Neural progenitor cell (in vitro differentiated cells): ENCODE measurements at regions not wholly inside any gene's neighbourhood (a gene's known extent, or its start where the extent isn't known, plus 50 kb on each side); places are given as distances from the start of the nearest gene placed in this dataset.

Source experiments
- DNase-seq: peaks from one replicate; pipeline ENCODE4 v3.0.0-alpha.2; 2016; ENCODE audit warnings: low spot score
- H2AFZ ChIP-seq: fragments of 200-600 bp; sonication (generic); replicated peaks from 2 replicates; pipeline ENCODE4 v1.6.1; 2016; ENCODE audit warnings: antibody characterized with exemption
- H3F3A ChIP-seq: fragments of 200-600 bp; sonication (generic); 2 replicates; pipeline ENCODE4 v1.6.1; 2016; ENCODE audit warnings: antibody characterized with exemption, low read depth
- H3K27ac ChIP-seq: fragments of 200-600 bp; sonication (generic); 2 replicates; pipeline ENCODE4 v1.5.1; 2016; ENCODE audit warnings: mild to moderate bottlenecking
- H3K27me3 ChIP-seq: fragments of 200-600 bp; sonication (generic); 2 replicates; pipeline ENCODE4 v1.6.1; 2016; ENCODE audit warnings: mild to moderate bottlenecking, moderate library complexity
- H3K36me3 ChIP-seq: fragments of 200-600 bp; sonication (generic); 2 replicates; pipeline ENCODE4 v1.5.1; 2016
- H3K4me1 ChIP-seq: fragments of 200-600 bp; sonication (generic); 2 replicates; pipeline ENCODE4 v1.6.1; 2016; ENCODE audit warnings: mixed run types
- H3K4me2 ChIP-seq: fragments of 200-600 bp; sonication (generic); 2 replicates; pipeline ENCODE4 v1.6.1; 2016
- H3K4me3 ChIP-seq: fragments of 200-600 bp; sonication (generic); 2 replicates; pipeline ENCODE4 v1.5.1; 2016
- H3K79me2 ChIP-seq: fragments of 200-600 bp; sonication (generic); 2 replicates; pipeline ENCODE4 v1.6.1; 2016; ENCODE audit warnings: low read depth
- H3K9ac ChIP-seq: fragments of 200-600 bp; sonication (generic); 2 replicates; pipeline ENCODE4 v1.6.1; 2016
- H3K9me3 ChIP-seq: fragments of 200-600 bp; sonication (generic); 2 replicates; pipeline ENCODE4 v1.5.1; 2016; ENCODE audit warnings: low read depth
- H4K20me1 ChIP-seq: fragments of 200-600 bp; sonication (generic); 2 replicates; pipeline ENCODE4 v1.6.1; 2016; ENCODE audit warnings: low read depth
- H3K27ac Mint-ChIP-seq: 3 replicates; pipeline ENCODE4 v1.8.0; 2021; ENCODE audit warnings: mixed read lengths
- H3K27me3 Mint-ChIP-seq: 2 replicates; pipeline ENCODE4 v1.8.0; 2022; ENCODE audit warnings: low read depth, mild to moderate bottlenecking, inconsistent platforms, moderate library complexity, mixed read lengths; ENCODE audit not compliant: insufficient read depth
- H3K36me3 Mint-ChIP-seq: 3 replicates; pipeline ENCODE4 v1.8.0; 2021; ENCODE audit warnings: mixed read lengths
- H3K4me1 Mint-ChIP-seq: 3 replicates; pipeline ENCODE4 v1.8.0; 2021; ENCODE audit warnings: mixed read lengths
- H3K4me3 Mint-ChIP-seq: 3 replicates; pipeline ENCODE4 v1.8.0; 2021; ENCODE audit warnings: mild to moderate bottlenecking, moderate library complexity, mixed read lengths
- H3K9me3 Mint-ChIP-seq: 3 replicates; pipeline ENCODE4 v1.8.0; 2020; ENCODE audit warnings: mixed read lengths
- CTCF ChIP-seq: fragments of 200-600 bp; sonication (generic); IDR thresholded peaks from 2 replicates; pipeline ENCODE4 v1.5.1; 2017; ENCODE audit warnings: antibody characterized with exemption, mild to moderate bottlenecking
- EZH2 ChIP-seq: fragments of 200-600 bp; sonication (generic); IDR thresholded peaks from 2 replicates; pipeline ENCODE4 v1.6.1; 2017; ENCODE audit warnings: antibody characterized with exemption, mild to moderate bottlenecking, moderate library complexity
- EZH2phosphoT487 ChIP-seq: fragments of 200-600 bp; sonication (generic); IDR thresholded peaks from 2 replicates; pipeline ENCODE4 v1.6.1; 2017; ENCODE audit warnings: antibody characterized with exemption

GRCh38 chr13:70388935-70389334 lies 280.7 kb upstream of the KLHL1 start:
- no peaks in the 10 kb centered on the region for H3K27me3 ChIP-seq
- H3K9me3 Mint-ChIP-seq, result no peaks in the 10 kb centered on the region
- H3K4me3 ChIP-seq, result no peak overlapping the region
- H2AFZ ChIP-seq, result no peak overlapping the region
- no peaks in the 10 kb centered on the region for H3K79me2 ChIP-seq
- H3K9ac ChIP-seq, result no peak overlapping the region
- H3K4me3 Mint-ChIP-seq, result no peak overlapping the region
- no peaks in the 10 kb centered on the region for H3K27me3 Mint-ChIP-seq
- H3K4me1 ChIP-seq, result peaks cover 17% of the 10 kb centered on the region
- no peak overlapping the region for H3K27ac ChIP-seq
- H3K9me3 ChIP-seq, result no peaks in the 10 kb centered on the region
- H3F3A ChIP-seq, result no peaks in the 10 kb centered on the region
- H3K36me3 Mint-ChIP-seq, result no peaks in the 10 kb centered on the region
- no peak for DNase-seq
- TF ChIP-seq EZH2phosphoT487, result no peak
- no peak for TF ChIP-seq EZH2
- no peak for TF ChIP-seq CTCF
- H3K27ac Mint-ChIP-seq, result no peak overlapping the region
- no peaks in the 10 kb centered on the region for H4K20me1 ChIP-seq
- H3K4me2 ChIP-seq, result no peak overlapping the region
- peaks cover 10% of the 10 kb centered on the region for H3K4me1 Mint-ChIP-seq
- no peaks in the 10 kb centered on the region for H3K36me3 ChIP-seq

GRCh38 chr13:70386919-70387318 lies 278.7 kb upstream of the KLHL1 start:
- H3K4me1 Mint-ChIP-seq, result no peaks in the 10 kb centered on the region
- no peak overlapping the region for H3K4me3 ChIP-seq
- H3K27me3 Mint-ChIP-seq, result no peaks in the 10 kb centered on the region
- no peaks in the 10 kb centered on the region for H3K36me3 Mint-ChIP-seq
- DNase-seq, result no peak
- H3K27ac ChIP-seq, result no peak overlapping the region
- H3K27me3 ChIP-seq, result no peaks in the 10 kb centered on the region
- no peaks in the 10 kb centered on the region for H3K9me3 ChIP-seq
- no peaks in the 10 kb centered on the region for H3K9me3 Mint-ChIP-seq
- TF ChIP-seq EZH2phosphoT487 (no peak), EZH2 (no peak), CTCF (no peak)
- H3K4me2 ChIP-seq, result no peak overlapping the region
- H3K36me3 ChIP-seq, result no peaks in the 10 kb centered on the region
- H2AFZ ChIP-seq, result no peak overlapping the region
- H3K27ac Mint-ChIP-seq, result no peak overlapping the region
- H3K4me3 Mint-ChIP-seq, result no peak overlapping the region
- no peaks in the 10 kb centered on the region for H3F3A ChIP-seq
- H4K20me1 ChIP-seq, result no peaks in the 10 kb centered on the region
- H3K4me1 ChIP-seq, result no peaks in the 10 kb centered on the region
- no peak overlapping the region for H3K9ac ChIP-seq
- H3K79me2 ChIP-seq, result no peaks in the 10 kb centered on the region

- H3K9me3 Mint-ChIP-seq, result no peaks in the 10 kb centered on the region
- Histone ChIP-seq H3K9ac (no peak overlapping the region), H3K4me3 (no peak overlapping the region), H2AFZ (no peak overlapping the region), H3F3A (no peaks in the 10 kb centered on the region), H3K27ac (no peak overlapping the region), H3K36me3 (no peaks in the 10 kb centered on the region), H3K4me2 (no peak overlapping the region), H3K4me1 (no peaks in the 10 kb centered on the region), H4K20me1 (no peaks in the 10 kb centered on the region), H3K27me3 (no peaks in the 10 kb centered on the region), H3K9me3 (no peaks in the 10 kb centered on the region), H3K79me2 (no peaks in the 10 kb centered on the region)
- H3K27me3 Mint-ChIP-seq, result no peaks in the 10 kb centered on the region
- no peak overlapping the region for H3K27ac Mint-ChIP-seq
- TF ChIP-seq EZH2, result no peak
- no peak for TF ChIP-seq EZH2phosphoT487
- TF ChIP-seq CTCF, result no peak
- no peaks in the 10 kb centered on the region for H3K36me3 Mint-ChIP-seq
- no peaks in the 10 kb centered on the region for H3K4me1 Mint-ChIP-seq
- no peak for DNase-seq
- no peak overlapping the region for H3K4me3 Mint-ChIP-seq
These were observed 277.6 kb upstream of the KLHL1 start for GRCh38 chr13:70385852-70386251.

- no peaks in the 10 kb centered on the region for H3K4me1 Mint-ChIP-seq
- no peak overlapping the region for H3K27ac ChIP-seq
- H4K20me1 ChIP-seq, result no peaks in the 10 kb centered on the region
- no peaks in the 10 kb centered on the region for H3K27me3 Mint-ChIP-seq
- no peaks in the 10 kb centered on the region for H3K79me2 ChIP-seq
- H3K36me3 ChIP-seq, result no peaks in the 10 kb centered on the region
- H3K9me3 Mint-ChIP-seq, result no peaks in the 10 kb centered on the region
- no peak overlapping the region for H3K4me3 Mint-ChIP-seq
- H3K9ac ChIP-seq, result no peak overlapping the region
- H3K36me3 Mint-ChIP-seq, result no peaks in the 10 kb centered on the region
- TF ChIP-seq EZH2phosphoT487, result no peak
- no peak for TF ChIP-seq CTCF
- no peak for TF ChIP-seq EZH2
- no peak overlapping the region for H3K4me3 ChIP-seq
- H2AFZ ChIP-seq, result no peak overlapping the region
- no peaks in the 10 kb centered on the region for H3F3A ChIP-seq
- H3K4me2 ChIP-seq, result no peak overlapping the region
- H3K4me1 ChIP-seq, result no peaks in the 10 kb centered on the region
- H3K27ac Mint-ChIP-seq, result no peak overlapping the region
- no peaks in the 10 kb centered on the region for H3K27me3 ChIP-seq
- no peaks in the 10 kb centered on the region for H3K9me3 ChIP-seq
- DNase-seq, result no peak
These were observed 275.9 kb upstream of the KLHL1 start for GRCh38 chr13:70384156-70384555.
